Activated CD8-positive, alpha-beta memory T cell treated with anti-CD3 and anti-CD28 coated beads for 48 hours (primary cell): ENCODE measurements at regions not wholly inside any gene's neighbourhood (a gene's known extent, or its start where the extent isn't known, plus 50 kb on each side); places are given as distances from the start of the nearest gene placed in this dataset.
"Not testable (repeated sequence)": the region's sequence is repeated elsewhere in the genome, so short reads cannot be mapped to it uniquely, and the experiment has no call there.

ENCODE experiments used
- DNase-seq, 3 experiments: peaks; one replicate each; pipeline ENCODE4 v3.0.0-alpha.2; 2020; ENCODE audit warnings: low read depth in 2 of 3, low spot score in 2 of 3

DNA sequence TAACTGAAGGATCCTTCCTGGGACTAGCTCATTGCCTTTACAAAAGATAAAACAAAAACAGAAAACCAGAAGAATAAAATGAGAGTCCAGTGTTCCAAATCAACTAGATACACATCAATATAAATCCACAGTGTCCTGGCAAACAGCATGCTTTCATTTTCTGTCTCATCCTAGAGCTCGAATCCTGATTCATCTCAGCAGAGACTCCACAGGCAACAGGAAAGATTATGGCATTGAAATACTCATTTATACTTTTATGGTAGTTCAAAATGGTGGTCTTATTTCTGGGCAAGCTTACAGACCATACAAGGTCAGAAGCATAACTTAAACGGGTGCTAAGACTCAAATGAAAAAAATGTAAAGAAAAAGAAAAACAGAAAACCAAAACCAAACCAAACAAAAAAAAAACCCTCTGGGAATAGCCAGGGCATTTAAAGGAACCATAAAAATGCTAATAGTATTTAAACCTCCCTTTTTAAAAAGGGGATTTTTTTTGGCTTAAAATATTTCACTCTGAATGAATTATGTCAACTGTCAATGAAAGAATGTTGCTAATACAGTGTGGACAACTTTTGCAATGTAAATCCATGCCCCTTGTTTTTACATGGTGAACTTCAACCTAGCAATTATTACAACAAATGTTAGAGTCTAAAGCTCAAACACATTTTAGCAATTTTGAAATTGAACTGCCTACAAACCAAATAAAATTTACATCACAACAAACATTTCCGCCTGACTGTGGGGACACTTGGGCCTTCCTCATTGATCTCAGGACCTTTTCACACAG, 57.9 kb downstream of the GPR101 start:
- DNase-seq: no peak

- no peak for DNase-seq
Measured at GRCh38 chrX:136967966-136968365, 65.8 kb downstream of the GPR101 start.

DNA sequence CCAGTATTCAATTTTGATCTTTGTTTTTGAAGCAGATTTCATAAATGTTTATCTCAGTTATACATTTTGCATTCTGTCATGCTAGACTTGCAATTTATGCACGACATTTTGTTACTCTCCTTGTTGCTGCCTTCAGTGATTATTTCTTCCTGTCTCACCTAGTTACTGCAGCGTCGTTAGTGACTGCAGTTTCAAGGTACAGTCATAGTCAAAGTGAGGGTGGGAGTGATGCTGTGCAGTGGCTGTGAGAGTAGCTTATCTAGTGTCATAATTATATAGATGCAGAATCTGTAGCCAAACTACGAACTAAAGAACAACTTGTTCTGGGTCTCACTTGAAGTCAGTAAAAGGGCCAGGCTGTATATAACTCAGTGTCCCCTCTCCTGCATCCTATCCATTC, 69.8 kb downstream of the GPR101 start:
- DNase-seq: no peak

GRCh38 chrX:136961594-136962135, 72.1 kb downstream of the GPR101 start:
- DNase-seq: no peak

- DNase-seq: no peak
Measured at GRCh38 chrX:136954930-136955329, 74.4 kb upstream of the RBMX start.

DNA sequence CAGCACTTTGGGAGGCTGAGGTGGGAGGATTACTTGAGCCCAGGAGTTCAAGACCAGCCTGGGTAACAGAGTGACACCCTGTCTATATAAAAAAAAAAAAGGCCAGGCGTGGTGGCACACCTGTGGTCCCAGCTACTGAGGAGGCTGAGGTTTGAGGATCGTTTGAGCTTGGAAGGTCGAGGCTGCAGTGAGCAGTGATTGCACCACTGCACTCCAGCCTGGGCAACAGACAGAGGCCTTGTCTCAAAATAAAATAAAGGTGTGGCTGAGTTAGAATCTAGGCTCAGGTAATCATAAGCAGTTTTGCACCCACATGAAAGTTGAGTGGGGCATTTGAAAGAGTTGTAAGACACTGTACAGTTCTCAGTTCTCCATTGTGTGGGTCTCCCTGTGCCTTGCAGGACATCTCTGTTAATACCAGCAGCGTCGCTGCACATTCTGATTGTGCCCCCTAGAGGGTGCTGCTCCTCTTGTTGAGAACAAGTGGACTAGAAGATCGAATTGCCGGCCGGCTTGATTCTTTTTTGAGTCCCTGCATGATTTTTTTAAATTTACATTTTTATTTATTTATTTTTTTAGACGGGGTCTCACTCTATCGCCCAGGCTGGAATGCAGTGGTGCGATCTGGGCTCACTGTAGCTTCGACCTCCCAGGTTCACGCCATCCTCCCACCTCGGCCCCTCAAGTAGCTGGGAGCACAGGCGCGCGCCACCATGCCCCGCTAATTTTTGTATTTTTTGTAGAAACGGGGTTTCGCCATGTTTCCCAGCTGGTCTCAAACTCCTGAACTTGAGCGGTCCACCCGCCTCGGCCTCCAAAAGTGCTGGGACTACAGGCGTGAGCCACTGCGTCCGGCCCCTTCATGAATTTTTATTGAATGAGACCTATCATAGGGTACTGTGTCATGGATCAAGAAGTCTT, 73.6 kb upstream of the RBMX start:
- peak in 2 of 3 experiments; percentile 6 to 18 for DNase-seq

DNA sequence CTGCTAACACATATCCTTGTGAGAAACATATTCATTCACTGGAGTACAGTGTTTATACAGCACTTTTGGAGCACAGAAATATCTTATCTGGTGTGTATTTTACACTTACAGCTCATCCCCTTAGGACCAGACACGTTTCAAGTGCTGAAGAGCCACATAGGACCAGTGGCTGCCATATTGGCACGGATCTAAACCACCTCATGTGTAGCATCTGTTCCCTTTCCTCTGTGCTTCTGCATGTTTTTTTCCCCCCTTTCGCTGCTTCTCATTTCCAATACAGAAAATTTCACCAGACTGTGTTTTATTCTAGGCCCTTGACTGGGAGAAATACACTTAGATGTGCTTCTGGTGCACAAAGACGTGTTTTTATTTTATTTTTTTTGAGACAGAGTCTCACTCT, 69.7 kb upstream of the RBMX start:
- no peak for DNase-seq

GRCh38 chrX:136941396-136942337, 61.1 kb upstream of the RBMX start:
- no peak for DNase-seq

DNA sequence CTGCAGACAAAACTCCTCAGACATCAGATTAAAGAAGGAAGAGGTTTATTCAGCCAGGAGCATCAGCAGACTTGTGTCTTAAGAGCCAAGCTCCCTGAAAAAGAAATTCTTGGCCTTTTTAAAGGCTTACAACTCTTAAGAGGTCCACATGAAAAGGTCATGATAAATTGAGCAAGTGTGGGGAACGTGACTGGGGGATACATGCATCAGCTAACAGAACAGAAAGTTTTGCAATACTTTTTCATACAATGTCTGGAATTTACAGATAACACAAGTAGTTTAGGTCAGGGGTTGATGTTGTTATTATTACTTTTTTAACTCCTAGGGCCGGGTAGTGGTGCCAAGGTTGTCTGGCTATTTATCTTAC, 55.6 kb upstream of the RBMX start:
- no peak for DNase-seq

GRCh38 chrX:136935533-136936182, 55.1 kb upstream of the RBMX start:
- not testable (repeated sequence) for DNase-seq

DNA sequence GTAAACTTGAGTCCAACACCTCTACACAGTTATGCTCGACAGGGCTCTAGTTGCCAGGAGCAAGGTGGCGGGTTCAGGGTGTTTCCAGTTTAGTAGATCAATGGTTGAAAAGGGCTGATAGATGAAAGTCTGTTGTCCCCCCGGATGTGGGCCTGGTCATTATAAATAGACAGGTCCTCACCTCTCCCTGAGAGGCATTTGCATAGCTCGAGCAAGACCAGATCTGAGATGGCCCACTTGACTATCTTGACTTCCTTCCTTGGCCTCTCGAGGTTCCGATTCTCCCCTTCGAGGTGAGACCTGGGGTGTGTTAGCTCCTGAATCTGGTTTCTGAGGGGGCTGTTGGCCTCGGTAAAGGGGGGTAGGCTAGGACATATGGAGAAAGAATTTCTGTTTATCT, 54.1 kb upstream of the RBMX start:
- DNase-seq: not testable (repeated sequence)

GRCh38 chrX:136933611-136934145, 53.2 kb upstream of the RBMX start:
- DNase-seq: no peak

- no peak for DNase-seq
Measured at GRCh38 chrX:136931661-136932060, 51.1 kb upstream of the RBMX start.
